Naive thymus-derived CD4-positive, alpha-beta T cell (primary cell): ENCODE measurements at regions not wholly inside any gene's neighbourhood (a gene's known extent, or its start where the extent isn't known, plus 50 kb on each side); places are given as distances from the start of the nearest gene placed in this dataset.

Experiments used
- ATAC-seq: fragments of 150-1000 bp; cut with Tn5 transposase; 2 replicates; pipeline ENCODE4 v1.10.0; 2021; ENCODE audit warnings: mild to moderate bottlenecking, moderate library complexity
- CTCF ChIA-PET: fragments of 350-600 bp; sonication (Branson Sonifier 250); formaldehyde crosslinking; loops from one replicate; lab custom pipeline; 2021; ENCODE audit warnings: antibody characterized with exemption; lab: Charles Lee
- POLR2A ChIA-PET: fragments of 350-600 bp; sonication (Branson Sonifier 250); formaldehyde crosslinking; loops from one replicate; lab custom pipeline; 2021; ENCODE audit warnings: antibody characterized with exemption, inconsistent platforms; lab: Charles Lee
- DNase-seq, 9 donors: peaks; one replicate each; pipeline versions ENCODE4 v3.0.0 to v3.0.0-alpha.2; 2020 to 2022; ENCODE audit warnings: mixed read lengths in 1 of 9
- H3K27ac ChIP-seq: one replicate; pipeline ENCODE4 v1.7.0; 2013; ENCODE audit warnings: mild to moderate bottlenecking, low read depth, low read length, moderate library complexity
- H3K27me3 ChIP-seq, 2 donors: one replicate each; pipeline ENCODE4 v1.7.0; 2013; ENCODE audit warnings: low read length in 2 of 2, mild to moderate bottlenecking in 2 of 2, moderate library complexity in 2 of 2; ENCODE audit not compliant: control insufficient read depth in 2 of 2, insufficient read depth in 2 of 2
- H3K36me3 ChIP-seq, 3 experiments: 1 replicate in 2 of 3; 2 replicates in 1 of 3; pipeline ENCODE4 v1.7.0; 2013; ENCODE audit warnings: low read length in 3 of 3, mild to moderate bottlenecking in 3 of 3, moderate library complexity in 1 of 3; ENCODE audit not compliant: insufficient read depth in 3 of 3, control insufficient read depth in 2 of 3
- H3K4me1 ChIP-seq, 2 donors: one replicate each; pipeline ENCODE4 v1.7.0; 2013; ENCODE audit warnings: low read length in 2 of 2, mild to moderate bottlenecking in 2 of 2, moderate library complexity in 1 of 2; ENCODE audit not compliant: control insufficient read depth in 2 of 2, insufficient read depth in 2 of 2
- H3K4me3 ChIP-seq: 2 replicates; pipeline ENCODE4 v1.7.0; 2013; ENCODE audit warnings: mild to moderate bottlenecking, low read length
- H3K9me3 ChIP-seq, 3 experiments: 1 replicate in 2 of 3; 2 replicates in 1 of 3; pipeline ENCODE4 v1.7.0; 2013; ENCODE audit warnings: low read length in 3 of 3; ENCODE audit not compliant: control insufficient read depth in 2 of 3
- H3K27ac Mint-ChIP-seq, 9 donors: one replicate each; pipeline ENCODE4 v1.8.0; 2020 to 2022; ENCODE audit warnings: mixed read lengths in 9 of 9, mild to moderate bottlenecking in 8 of 9, moderate library complexity in 5 of 9, inconsistent platforms in 2 of 9
- H3K27me3 Mint-ChIP-seq, 5 donors: one replicate each; pipeline ENCODE4 v1.8.0; 2021 to 2022; ENCODE audit warnings: mixed read lengths in 5 of 5, mild to moderate bottlenecking in 1 of 5
- H3K36me3 Mint-ChIP-seq, 5 donors: one replicate each; pipeline ENCODE4 v1.8.0; 2020 to 2022; ENCODE audit warnings: mixed read lengths in 5 of 5, mild to moderate bottlenecking in 3 of 5, inconsistent platforms in 1 of 5
- H3K4me1 Mint-ChIP-seq, 7 donors: one replicate each; pipeline ENCODE4 v1.8.0; 2020 to 2022; ENCODE audit warnings: mixed read lengths in 7 of 7, mild to moderate bottlenecking in 3 of 7, inconsistent platforms in 1 of 7
- H3K4me3 Mint-ChIP-seq, 10 donors: one replicate each; pipeline ENCODE4 v1.8.0; 2020 to 2022; ENCODE audit warnings: mild to moderate bottlenecking in 10 of 10, mixed read lengths in 10 of 10, moderate library complexity in 6 of 10, inconsistent platforms in 2 of 10
- H3K9me3 Mint-ChIP-seq, 11 donors: one replicate each; pipeline ENCODE4 v1.8.0; 2020 to 2022; ENCODE audit warnings: mixed read lengths in 11 of 11, mild to moderate bottlenecking in 4 of 11, inconsistent platforms in 1 of 11, moderate library complexity in 1 of 11
- intact Hi-C, 2 donors: fragments of 100-400 bp; cut with micrococcal nuclease; formaldehyde crosslinking; loops; one replicate each; pipeline ENCODE4 v1.15.1; 2023

GRCh38 chr9:18379073-18379811 is 94.7 kb upstream of the ADAMTSL1 start:
- no peak overlapping the region for H3K27ac ChIP-seq
- ChIA-PET POLR2A (no interaction called here), CTCF (no interaction called here)
- DNase-seq (no peak), ATAC-seq (no peak)
- H3K36me3 ChIP-seq = no peaks in the 10 kb centered on the region
- H3K4me3 Mint-ChIP-seq = no peak overlapping the region
- H3K27ac Mint-ChIP-seq = no peak overlapping the region
- no peaks in the 10 kb centered on the region for H3K4me1 ChIP-seq
- no peaks in the 10 kb centered on the region for H3K9me3 ChIP-seq
- no peak overlapping the region for H3K4me3 ChIP-seq
- H3K27me3 Mint-ChIP-seq = peaks cover 0 to 5% (median 3%) of the 10 kb centered on the region in 5 donors
- H3K27me3 ChIP-seq = no peaks in the 10 kb centered on the region
- H3K36me3 Mint-ChIP-seq = no peaks in the 10 kb centered on the region
- H3K4me1 Mint-ChIP-seq = no peaks in the 10 kb centered on the region
- peaks cover 0 to 9% (median 3%) of the 10 kb centered on the region in 11 donors for H3K9me3 Mint-ChIP-seq
- intact Hi-C loops = no loop called here

- ChIA-PET CTCF (no interaction called here), POLR2A (no interaction called here)
- ATAC-seq (no peak), DNase-seq (no peak)
- Histone ChIP-seq H3K27me3 (no peaks in the 10 kb centered on the region), H3K27ac (no peak overlapping the region), H3K4me1 (no peaks in the 10 kb centered on the region), H3K36me3 (no peaks in the 10 kb centered on the region), H3K9me3 (no peaks in the 10 kb centered on the region), H3K4me3 (no peak overlapping the region)
- Mint-ChIP-seq H3K36me3 (no peaks in the 10 kb centered on the region), H3K27ac (no peak overlapping the region), H3K4me3 (no peak overlapping the region), H3K9me3 (peaks cover 0 to 8% (median 0%) of the 10 kb centered on the region in 11 donors), H3K4me1 (no peaks in the 10 kb centered on the region), H3K27me3 (peaks cover 0 to 5% (median 3%) of the 10 kb centered on the region in 5 donors)
- intact Hi-C loops = no loop called here
Observed at GRCh38 chr9:18382243-18382642, 91.7 kb upstream of the ADAMTSL1 start.

- Histone ChIP-seq H3K36me3 (no peaks in the 10 kb centered on the region), H3K4me3 (no peak overlapping the region), H3K27ac (no peak overlapping the region), H3K9me3 (no peaks in the 10 kb centered on the region), H3K4me1 (no peaks in the 10 kb centered on the region), H3K27me3 (no peaks in the 10 kb centered on the region)
- POLR2A ChIA-PET = no interaction called here
- no peaks in the 10 kb centered on the region for H3K4me1 Mint-ChIP-seq
- peaks cover 0 to 7% (median 0%) of the 10 kb centered on the region in 5 donors for H3K27me3 Mint-ChIP-seq
- H3K9me3 Mint-ChIP-seq = peaks cover 0 to 1% (median 0%) of the 10 kb centered on the region in 11 donors
- DNase-seq (no peak), ATAC-seq (no peak)
- intact Hi-C loops = no loop called here
- H3K36me3 Mint-ChIP-seq = no peaks in the 10 kb centered on the region
- CTCF ChIA-PET = no interaction called here
- no peak overlapping the region for H3K27ac Mint-ChIP-seq
- H3K4me3 Mint-ChIP-seq = no peak overlapping the region
Observed at GRCh38 chr9:18384066-18384465, 89.9 kb upstream of the ADAMTSL1 start.

GRCh38 chr9:18385696-18386490 is 88.1 kb upstream of the ADAMTSL1 start:
- DNase-seq = no peak
- H3K9me3 Mint-ChIP-seq = peaks cover 0 to 1% (median 0%) of the 10 kb centered on the region in 11 donors
- no peak for ATAC-seq
- no peak overlapping the region for H3K27ac Mint-ChIP-seq
- no peaks in the 10 kb centered on the region for H3K36me3 Mint-ChIP-seq
- Histone ChIP-seq H3K4me3 (no peak overlapping the region), H3K27ac (no peak overlapping the region), H3K36me3 (no peaks in the 10 kb centered on the region), H3K27me3 (no peaks in the 10 kb centered on the region), H3K4me1 (no peaks in the 10 kb centered on the region), H3K9me3 (no peaks in the 10 kb centered on the region)
- intact Hi-C loops = no loop called here
- H3K27me3 Mint-ChIP-seq = peaks cover 0 to 10% (median 6%) of the 10 kb centered on the region in 5 donors
- H3K4me1 Mint-ChIP-seq = no peaks in the 10 kb centered on the region
- POLR2A ChIA-PET = no interaction called here
- H3K4me3 Mint-ChIP-seq = no peak overlapping the region
- CTCF ChIA-PET = no interaction called here

- Histone ChIP-seq H3K9me3 (no peaks in the 10 kb centered on the region), H3K27me3 (no peaks in the 10 kb centered on the region), H3K36me3 (no peaks in the 10 kb centered on the region), H3K4me1 (no peaks in the 10 kb centered on the region), H3K4me3 (no peak overlapping the region), H3K27ac (no peak overlapping the region)
- peaks cover 0 to 1% (median 0%) of the 10 kb centered on the region in 11 donors for H3K9me3 Mint-ChIP-seq
- intact Hi-C loops = no loop called here
- peaks cover 0 to 14% (median 10%) of the 10 kb centered on the region in 5 donors for H3K27me3 Mint-ChIP-seq
- H3K36me3 Mint-ChIP-seq = no peaks in the 10 kb centered on the region
- POLR2A ChIA-PET = no interaction called here
- no peak overlapping the region for H3K27ac Mint-ChIP-seq
- ATAC-seq (no peak), DNase-seq (no peak)
- H3K4me3 Mint-ChIP-seq = no peak overlapping the region
- CTCF ChIA-PET = no interaction called here
- H3K4me1 Mint-ChIP-seq = no peaks in the 10 kb centered on the region
Observed at GRCh38 chr9:18390393-18390792, 83.6 kb upstream of the ADAMTSL1 start.

- intact Hi-C loops = no loop called here
- CTCF ChIA-PET = interaction anchor here (1.2 kb wide), 1 partner anchor 19 kb away, joined by 3 read pairs; no protein-coding TSS in a partner anchor
- H3K27me3 Mint-ChIP-seq = peaks cover 0 to 14% (median 6%) of the 10 kb centered on the region in 5 donors
- POLR2A ChIA-PET = no interaction called here
- H3K4me3 Mint-ChIP-seq = no peak overlapping the region
- ATAC-seq (no peak), DNase-seq (no peak)
- H3K27ac Mint-ChIP-seq = no peak overlapping the region
- H3K9me3 ChIP-seq = no peaks in the 10 kb centered on the region
- H3K4me1 ChIP-seq = no peaks in the 10 kb centered on the region
- H3K4me3 ChIP-seq = no peak overlapping the region
- peaks cover 0 to under 1% (median 0%) of the 10 kb centered on the region in 11 donors for H3K9me3 Mint-ChIP-seq
- no peaks in the 10 kb centered on the region for H3K36me3 Mint-ChIP-seq
- H3K36me3 ChIP-seq = no peaks in the 10 kb centered on the region
- H3K4me1 Mint-ChIP-seq = no peaks in the 10 kb centered on the region
- no peaks in the 10 kb centered on the region for H3K27me3 ChIP-seq
- H3K27ac ChIP-seq = no peak overlapping the region
Observed at GRCh38 chr9:18393340-18394130, 80.4 kb upstream of the ADAMTSL1 start.
